GM12864 (cell line): ENCODE measurements at regions not wholly inside any gene's neighbourhood (a gene's known extent, or its start where the extent isn't known, plus 50 kb on each side); places are given as distances from the start of the nearest gene placed in this dataset.

Experiments used
- DNase-seq: peaks from one replicate; pipeline ENCODE4 v3.0.0-alpha.2; 2011; ENCODE audit warnings: low read depth
- H3K4me3 ChIP-seq: 2 replicates; pipeline ENCODE4 v1.5.1; 2011; ENCODE audit warnings: mild to moderate bottlenecking, low read depth, low read length, control low read depth
- CTCF ChIP-seq: IDR thresholded peaks from 2 replicates; pipeline ENCODE4 v1.5.1; 2011; ENCODE audit warnings: low read depth, mild to moderate bottlenecking, moderate library complexity, low read length, control low read depth, inconsistent platforms; ENCODE audit errors: missing control alignments

GRCh38 chr2:41722668-41723369 lies 325.0 kb upstream of the PKDCC start:
- no peak for DNase-seq
- H3K4me3 ChIP-seq, result no peak overlapping the region
- TF ChIP-seq CTCF, result no peak

GRCh38 chr2:41723526-41723925 lies 324.3 kb upstream of the PKDCC start:
- TF ChIP-seq CTCF, result no peak
- H3K4me3 ChIP-seq, result no peak overlapping the region
- DNase-seq, result no peak

DNA sequence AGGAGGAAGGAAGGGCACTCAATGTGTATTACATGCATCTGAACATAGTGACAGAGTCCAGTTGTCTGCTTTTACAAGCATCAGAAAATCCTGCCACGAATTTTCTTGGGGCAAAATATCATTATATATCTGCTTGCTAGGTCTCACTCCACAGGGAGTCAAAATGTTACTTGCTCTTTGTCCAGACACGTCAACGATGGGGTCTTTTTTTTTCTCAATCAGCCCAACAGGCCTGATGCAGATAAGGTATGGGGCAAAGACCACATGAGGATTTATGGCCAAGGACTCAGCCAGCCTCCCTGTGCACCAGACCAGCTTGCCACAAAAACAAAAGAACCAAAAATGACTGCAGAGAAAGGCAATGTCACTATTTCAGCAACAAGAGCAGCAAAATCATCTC lies 323.4 kb upstream of the PKDCC start:
- no peak for DNase-seq
- no peak for TF ChIP-seq CTCF
- no peak overlapping the region for H3K4me3 ChIP-seq

DNA sequence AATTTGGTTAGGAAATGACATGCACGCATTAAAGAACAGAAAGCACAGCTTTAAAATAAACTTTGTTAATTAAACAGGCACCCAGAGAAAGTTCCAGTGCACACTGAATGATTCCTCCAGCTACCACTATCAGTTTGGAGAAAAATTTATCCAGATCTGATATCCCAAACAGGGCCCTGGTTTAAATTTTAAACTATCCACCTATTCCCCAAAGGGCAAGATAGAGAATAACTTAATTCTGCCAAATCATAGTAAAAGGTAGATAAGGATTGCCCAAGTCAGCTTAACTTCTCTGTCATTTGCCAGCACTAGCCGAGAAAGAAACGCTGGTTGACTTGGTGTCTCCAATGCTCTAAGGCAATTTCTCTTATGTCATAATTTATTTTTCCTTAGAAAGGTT lies 321.9 kb upstream of the PKDCC start:
- no peak for DNase-seq
- TF ChIP-seq CTCF, result no peak
- no peak overlapping the region for H3K4me3 ChIP-seq

GRCh38 chr2:41726364-41726763 lies 321.5 kb upstream of the PKDCC start:
- TF ChIP-seq CTCF, result no peak
- DNase-seq, result no peak
- no peak overlapping the region for H3K4me3 ChIP-seq

GRCh38 chr2:41727152-41727551 lies 320.7 kb upstream of the PKDCC start:
- no peak for DNase-seq
- no peak overlapping the region for H3K4me3 ChIP-seq
- TF ChIP-seq CTCF, result no peak

- no peak overlapping the region for H3K4me3 ChIP-seq
- no peak for TF ChIP-seq CTCF
- no peak for DNase-seq
These were observed 320.1 kb upstream of the PKDCC start for GRCh38 chr2:41727711-41728110.
